SH-SY5Y (cell line): ENCODE measurements at regions not wholly inside any gene's neighbourhood (a gene's known extent, or its start where the extent isn't known, plus 50 kb on each side); places are given as distances from the start of the nearest gene placed in this dataset.

ENCODE experiments used
- GATA2 ChIP-seq: IDR thresholded peaks from 2 replicates; pipeline ENCODE4 v1.6.1; 2011; ENCODE audit warnings: mild to moderate bottlenecking, low read depth, low read length
- GATA3 ChIP-seq: IDR thresholded peaks from 2 replicates; pipeline ENCODE4 v1.6.1; 2011; ENCODE audit warnings: low read depth, mild to moderate bottlenecking, low read length, moderate library complexity

- TF ChIP-seq GATA2 = no peak
- TF ChIP-seq GATA3 = no peak
Measured at GRCh38 chr1:239164451-239165180, 221.8 kb upstream of the CHRM3 start.
